T-cell (primary cell): ENCODE measurements at regions not wholly inside any gene's neighbourhood (a gene's known extent, or its start where the extent isn't known, plus 50 kb on each side); places are given as distances from the start of the nearest gene placed in this dataset.

Experiments
- ATAC-seq, 4 experiments: fragments of 200-7000 bp in 3 of 4; fragments of 150-1000 bp in 1 of 4; cut with Tn5 transposase; replicated peaks in 1 of 4; 1 replicate in 3 of 4; 2 replicates in 1 of 4; pipeline ENCODE4 v1.10.0; 2021; ENCODE audit warnings: moderate library complexity in 3 of 4, mild to moderate bottlenecking in 2 of 4, moderate number of reproducible peaks in 1 of 4
- CTCF ChIA-PET, 2 donors: fragments of 300-600 bp; sonication (Branson Sonifier 250); formaldehyde crosslinking; loops; one replicate each; lab custom pipeline; 2022; ENCODE audit warnings: antibody characterized with exemption in 2 of 2; lab: Charles Lee
- POLR2A ChIA-PET, 2 donors: fragments of 300-600 bp; sonication (Branson Sonifier 250); formaldehyde crosslinking; loops; one replicate each; lab custom pipeline; 2022; ENCODE audit warnings: antibody characterized with exemption in 2 of 2; lab: Charles Lee
- DNase-seq, 35 experiments: peaks; one replicate each; pipeline versions ENCODE4 v3.0.0 to v3.0.0-alpha.2; 2013 to 2023
- H3K27ac ChIP-seq: one replicate; pipeline ENCODE4 v1.5.1; 2013; ENCODE audit warnings: low read length
- H3K27me3 ChIP-seq, 2 experiments: replicated peaks in 1 of 2; 1 replicate in 1 of 2; 2 replicates in 1 of 2; pipeline versions ENCODE4 v1.6.1 to v1.7.0; 2013; ENCODE audit warnings: low read length in 1 of 2, mixed read lengths in 1 of 2; ENCODE audit not compliant: control insufficient read depth in 2 of 2, insufficient read depth in 2 of 2; ENCODE audit errors: extremely low read depth in 1 of 2
- H3K36me3 ChIP-seq, 2 donors: 1 replicate in 1 of 2; 2 replicates in 1 of 2; pipeline versions ENCODE4 v1.6.1 to v1.7.0; 2013; ENCODE audit warnings: low read length in 1 of 2; ENCODE audit not compliant: control insufficient read depth in 2 of 2, insufficient read depth in 1 of 2; ENCODE audit errors: extremely low read depth in 1 of 2
- H3K4me1 ChIP-seq, 2 experiments: 1 replicate in 1 of 2; 2 replicates in 1 of 2; pipeline versions ENCODE4 v1.6.1 to v1.7.0; 2013; ENCODE audit warnings: low read length in 2 of 2, mixed read lengths in 1 of 2; ENCODE audit not compliant: insufficient read depth in 2 of 2, control insufficient read depth in 1 of 2; ENCODE audit errors: extremely low read depth in 1 of 2
- H3K4me3 ChIP-seq, 2 donors: 1 replicate in 1 of 2; 2 replicates in 1 of 2; pipeline versions ENCODE4 v1.5.1 to v1.7.0; 2013; ENCODE audit warnings: mild to moderate bottlenecking in 2 of 2, low read length in 1 of 2, moderate library complexity in 1 of 2; ENCODE audit not compliant: control insufficient read depth in 1 of 2; ENCODE audit errors: extremely low read depth in 1 of 2
- H3K9me3 ChIP-seq: 2 replicates; pipeline ENCODE4 v1.7.0; 2013
- H3K27ac Mint-ChIP-seq, 2 donors: one replicate each; pipeline ENCODE4 v1.8.0; 2020 to 2021; ENCODE audit warnings: mild to moderate bottlenecking in 2 of 2, mixed read lengths in 2 of 2
- H3K27me3 Mint-ChIP-seq, 2 donors: one replicate each; pipeline ENCODE4 v1.8.0; 2021 to 2022; ENCODE audit warnings: mixed read lengths in 2 of 2
- H3K36me3 Mint-ChIP-seq: one replicate; pipeline ENCODE4 v1.8.0; 2021; ENCODE audit warnings: mixed read lengths
- H3K4me1 Mint-ChIP-seq, 3 donors: one replicate each; pipeline ENCODE4 v1.8.0; 2020 to 2022; ENCODE audit warnings: mixed read lengths in 3 of 3, mild to moderate bottlenecking in 1 of 3
- H3K4me3 Mint-ChIP-seq, 3 donors: one replicate each; pipeline ENCODE4 v1.8.0; 2020 to 2022; ENCODE audit warnings: mild to moderate bottlenecking in 3 of 3, mixed read lengths in 3 of 3, moderate library complexity in 3 of 3
- H3K9me3 Mint-ChIP-seq, 3 donors: one replicate each; pipeline ENCODE4 v1.8.0; 2020 to 2022; ENCODE audit warnings: mixed read lengths in 3 of 3
- WGBS: methylation state at CpG from one replicate; pipeline ENCODE4 v1.1.5; 2013; ENCODE audit warnings: missing lambda C conversion rate; ENCODE audit not compliant: insufficient coverage; 5-methylcytosine and 5-hydroxymethylcytosine counted together

DNA sequence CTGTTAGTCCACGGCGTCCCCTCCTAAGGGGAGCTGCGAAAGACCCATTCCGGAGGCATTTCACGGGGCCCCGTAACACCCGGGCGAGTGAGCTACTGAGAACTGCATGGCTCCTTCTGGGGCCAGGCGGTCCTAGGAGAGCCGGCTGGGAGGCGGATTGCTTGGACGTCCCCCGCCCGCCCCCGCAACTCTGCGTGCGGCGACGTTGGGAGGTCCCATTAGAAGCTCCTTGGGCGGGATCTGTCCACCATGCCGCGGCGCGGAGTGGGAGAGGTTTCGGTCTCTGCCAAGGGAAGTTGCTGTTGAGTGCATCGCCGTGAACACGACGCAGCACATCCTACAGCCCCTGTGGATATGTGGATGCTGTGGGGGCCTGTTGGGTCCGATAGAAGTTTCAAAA, 85.4 kb upstream of the IGFBP7 start:
- Histone ChIP-seq H3K4me3 (no peak overlapping the region), H3K36me3 (no peaks in the 10 kb centered on the region), H3K27me3 (peaks cover 12 to 17% of the 10 kb centered on the region in 2 experiments), H3K9me3 (no peaks in the 10 kb centered on the region), H3K4me1 (no peaks in the 10 kb centered on the region), H3K27ac (no peak overlapping the region)
- DNase-seq (no peak), ATAC-seq (no peak)
- Mint-ChIP-seq H3K27me3 (peaks cover 25 to 34% of the 10 kb centered on the region in 2 donors), H3K27ac (no peak overlapping the region), H3K4me3 (no peak overlapping the region), H3K9me3 (no peaks in the 10 kb centered on the region), H3K4me1 (peaks cover 0 to 2% (median 0%) of the 10 kb centered on the region in 3 donors), H3K36me3 (no peaks in the 10 kb centered on the region)
- 74% methylated on average over 18 of the region's 30 CpGs for WGBS
- POLR2A ChIA-PET = no interaction called here
- CTCF ChIA-PET = no interaction called here

DNA sequence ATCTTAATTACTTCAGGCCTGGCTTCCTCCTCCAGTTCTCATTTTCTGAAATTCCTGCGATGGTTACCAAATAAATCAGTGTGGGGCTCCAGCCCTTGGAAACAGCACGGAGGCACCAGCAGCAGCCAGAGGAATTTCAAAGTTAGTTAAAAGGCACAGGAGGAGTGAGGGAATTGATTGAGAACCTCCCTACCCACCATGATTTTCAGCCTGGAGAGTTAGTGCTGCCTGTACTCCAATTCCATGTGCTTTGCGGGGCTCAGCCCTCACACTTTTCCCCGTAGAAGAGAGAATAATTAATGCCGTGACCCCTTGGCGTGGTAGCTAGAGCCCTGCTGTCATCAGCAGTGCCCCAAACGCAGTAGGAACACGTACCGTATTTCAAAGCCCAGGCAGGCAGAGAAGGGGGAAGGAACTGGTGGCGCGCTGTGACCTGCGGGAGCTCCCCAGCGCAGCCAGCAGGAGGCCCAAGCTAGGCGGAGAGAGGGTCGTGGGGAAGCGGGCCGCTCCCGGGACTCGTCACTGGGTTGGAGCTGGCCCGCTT, 84.0 kb upstream of the IGFBP7 start:
- H3K4me1 Mint-ChIP-seq = peaks cover 0 to 2% (median 0%) of the 10 kb centered on the region in 3 donors
- Histone ChIP-seq H3K27me3 (peaks cover 12 to 17% of the 10 kb centered on the region in 2 experiments), H3K4me3 (no peak overlapping the region), H3K9me3 (no peaks in the 10 kb centered on the region), H3K36me3 (no peaks in the 10 kb centered on the region), H3K27ac (no peak overlapping the region), H3K4me1 (no peaks in the 10 kb centered on the region)
- H3K27me3 Mint-ChIP-seq = peaks cover 21 to 28% of the 10 kb centered on the region in 2 donors
- H3K36me3 Mint-ChIP-seq = no peaks in the 10 kb centered on the region
- CTCF ChIA-PET = interaction anchor here in 1 of 2 donors (0.7 kb wide), 1 partner anchor 106 kb away, joined by 7 read pairs; no protein-coding TSS in a partner anchor
- ATAC-seq (no peak), DNase-seq (no peak)
- POLR2A ChIA-PET = no interaction called here
- H3K4me3 Mint-ChIP-seq = peak overlapping the region in 1 of 3 donors; percentile 28
- no peak overlapping the region for H3K27ac Mint-ChIP-seq
- WGBS = 43% methylated on average over 12 of the region's 20 CpGs
- no peaks in the 10 kb centered on the region for H3K9me3 Mint-ChIP-seq

DNA sequence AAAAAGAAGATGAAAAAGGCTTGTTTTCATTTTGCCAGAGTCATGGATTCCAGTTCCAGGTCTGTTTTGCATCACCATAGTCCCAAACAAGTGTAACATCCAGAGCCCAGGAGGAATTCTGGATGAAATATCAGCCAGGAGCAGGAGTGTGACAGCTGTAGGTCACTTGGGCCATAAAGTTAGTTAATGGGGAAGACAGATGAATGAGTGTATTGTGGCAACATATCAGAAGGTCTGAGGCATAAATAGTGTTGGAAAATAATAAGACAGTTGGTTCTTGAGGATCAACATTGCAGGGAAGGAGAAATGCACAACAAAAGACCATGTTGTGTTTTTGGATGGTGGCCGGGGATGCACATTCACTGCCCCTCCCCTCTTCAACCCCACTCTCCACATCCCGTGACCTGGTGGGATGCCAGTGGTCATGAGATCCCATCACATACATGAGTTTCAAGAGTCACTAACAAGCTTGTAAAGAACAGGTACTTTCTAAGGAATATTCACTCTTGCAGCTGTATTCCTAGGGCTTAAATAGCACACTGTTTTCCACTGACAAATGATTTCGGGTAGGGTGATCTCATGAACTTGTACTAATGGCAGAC, 83.1 kb upstream of the IGFBP7 start:
- Mint-ChIP-seq H3K36me3 (no peaks in the 10 kb centered on the region), H3K27me3 (peaks cover 21 to 30% of the 10 kb centered on the region in 2 donors), H3K27ac (no peak overlapping the region), H3K9me3 (no peaks in the 10 kb centered on the region), H3K4me3 (no peak overlapping the region), H3K4me1 (peaks cover 0 to 2% (median 0%) of the 10 kb centered on the region in 3 donors)
- 100% methylated on average over 1 of the region's 3 CpGs for WGBS
- no peak overlapping the region for H3K27ac ChIP-seq
- CTCF ChIA-PET = no interaction called here
- POLR2A ChIA-PET = no interaction called here
- ATAC-seq (no peak), DNase-seq (no peak)
- peaks cover 12 to 17% of the 10 kb centered on the region in 2 experiments for H3K27me3 ChIP-seq
- H3K36me3 ChIP-seq = no peaks in the 10 kb centered on the region
- no peak overlapping the region for H3K4me3 ChIP-seq
- no peaks in the 10 kb centered on the region for H3K4me1 ChIP-seq
- H3K9me3 ChIP-seq = no peaks in the 10 kb centered on the region

DNA sequence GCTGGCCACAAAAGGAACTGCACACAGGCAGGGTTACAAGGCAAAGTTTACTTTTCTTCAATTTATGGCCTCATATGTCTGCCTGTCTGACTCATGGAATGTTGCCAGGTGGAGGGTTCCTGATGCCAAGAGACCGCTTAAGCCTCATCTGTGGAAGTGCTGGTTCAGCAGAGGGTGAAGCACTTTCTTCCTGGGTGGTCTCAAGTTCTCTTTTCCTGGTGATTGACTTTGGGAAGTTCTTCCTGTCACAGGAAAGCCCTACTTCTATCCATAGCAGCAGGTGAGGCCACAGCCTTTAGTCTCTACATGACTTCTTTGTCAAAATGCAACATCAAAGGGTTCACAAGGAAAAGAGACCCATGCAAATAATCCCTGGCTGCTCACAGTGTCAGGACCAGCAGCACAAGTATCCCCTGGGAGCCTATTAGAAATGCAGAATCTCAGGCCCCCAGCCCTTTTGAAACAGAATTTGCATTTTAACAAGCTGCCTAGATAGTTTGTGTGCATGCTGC, 81.4 kb upstream of the IGFBP7 start:
- CTCF ChIA-PET = interaction anchor here in 1 of 2 donors (1.5 kb wide), 1 partner anchor 9 kb away, joined by 3 read pairs; no protein-coding TSS in a partner anchor
- POLR2A ChIA-PET = no interaction called here
- Mint-ChIP-seq H3K27ac (no peak overlapping the region), H3K36me3 (no peaks in the 10 kb centered on the region), H3K4me3 (no peak overlapping the region), H3K4me1 (peaks cover 0 to 2% (median 0%) of the 10 kb centered on the region in 3 donors), H3K9me3 (no peaks in the 10 kb centered on the region), H3K27me3 (peaks cover 14 to 19% of the 10 kb centered on the region in 2 donors)
- DNase-seq = no peak
- no CpG with 5 or more reads among the region's 1 CpG for WGBS
- Histone ChIP-seq H3K36me3 (no peaks in the 10 kb centered on the region), H3K4me1 (no peaks in the 10 kb centered on the region), H3K27me3 (peaks cover 8 to 12% of the 10 kb centered on the region in 2 experiments), H3K27ac (no peak overlapping the region), H3K4me3 (no peak overlapping the region), H3K9me3 (no peaks in the 10 kb centered on the region)
- no peak for ATAC-seq

DNA sequence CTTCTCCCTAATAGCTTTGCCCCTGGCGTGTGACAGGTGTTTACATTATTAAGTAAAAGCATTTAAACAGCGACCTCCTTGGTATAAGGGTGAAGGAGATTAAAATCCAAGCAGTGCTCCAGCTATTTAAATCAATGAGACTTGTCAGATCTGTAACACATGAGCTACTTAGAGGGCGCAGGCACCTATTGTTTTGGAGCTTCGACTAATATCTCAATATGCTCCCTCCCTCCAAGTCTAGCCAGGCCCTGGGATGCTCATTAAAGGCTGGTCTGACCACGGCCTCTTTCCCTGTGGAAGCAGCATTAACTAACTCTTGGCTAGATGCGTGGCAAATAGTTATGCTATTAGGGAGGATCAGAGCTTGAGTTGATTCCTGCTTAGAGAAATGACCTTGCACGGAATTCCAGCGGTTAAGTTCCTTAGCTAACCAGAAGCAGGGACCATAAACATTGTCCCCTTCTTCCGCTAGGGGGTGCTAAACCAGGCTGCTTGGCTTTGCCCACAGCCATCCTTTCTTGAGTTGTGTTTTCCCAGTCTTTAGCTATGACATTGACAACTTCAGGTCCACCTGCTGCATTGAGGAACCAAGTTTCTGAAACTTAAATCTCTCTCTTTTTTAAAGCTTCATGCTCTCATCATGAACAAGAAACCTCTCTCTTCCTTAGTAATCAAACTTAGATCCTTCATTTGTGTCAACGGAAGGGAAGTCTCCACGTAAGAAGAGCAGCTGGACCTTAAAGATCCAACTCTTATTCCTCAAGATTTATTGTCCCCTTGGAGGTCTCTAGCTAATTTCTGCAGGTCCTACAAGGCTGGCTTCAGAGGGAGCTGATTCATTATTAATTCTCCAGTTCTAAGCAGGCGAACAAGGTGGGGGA, 80.7 kb upstream of the IGFBP7 start:
- ATAC-seq = no peak
- WGBS = 81% methylated on average over 5 of the region's 12 CpGs
- H3K27me3 Mint-ChIP-seq = peaks cover 12 to 18% of the 10 kb centered on the region in 2 donors

DNA sequence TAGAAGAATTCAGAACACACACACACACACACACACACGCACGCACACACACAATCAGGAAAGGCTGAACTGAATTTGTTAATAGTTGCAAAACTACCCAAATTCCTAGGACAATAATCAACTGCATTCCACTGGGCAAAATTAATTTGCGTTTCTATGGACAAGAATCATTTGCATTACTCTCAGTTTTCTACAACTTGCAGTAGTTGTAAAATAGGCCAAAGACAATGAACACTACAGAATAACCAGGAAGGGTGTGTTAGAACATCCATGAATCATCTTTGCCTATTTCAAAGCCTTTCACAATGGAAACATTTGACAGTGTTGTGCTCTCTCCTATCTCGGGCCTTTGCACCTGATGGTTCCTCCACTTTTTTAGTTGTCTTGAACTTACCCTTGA, 77.1 kb upstream of the IGFBP7 start:
- H3K4me1 Mint-ChIP-seq = no peaks in the 10 kb centered on the region
- no peak for DNase-seq
- no peak overlapping the region for H3K27ac ChIP-seq
- ChIA-PET CTCF (no interaction called here), POLR2A (no interaction called here)
- H3K4me3 ChIP-seq = no peak overlapping the region
- no peaks in the 10 kb centered on the region for H3K36me3 Mint-ChIP-seq
- no peaks in the 10 kb centered on the region for H3K9me3 ChIP-seq
- no peaks in the 10 kb centered on the region for H3K9me3 Mint-ChIP-seq
- H3K27me3 Mint-ChIP-seq = peaks cover 6 to 14% of the 10 kb centered on the region in 2 donors
- WGBS = 80% methylated on average over 1 of the region's 4 CpGs
- H3K4me1 ChIP-seq = no peaks in the 10 kb centered on the region
- no peaks in the 10 kb centered on the region for H3K36me3 ChIP-seq
- no peak for ATAC-seq
- H3K27ac Mint-ChIP-seq = no peak overlapping the region
- H3K4me3 Mint-ChIP-seq = no peak overlapping the region
- H3K27me3 ChIP-seq = peaks cover under 1 to 2% of the 10 kb centered on the region in 2 experiments

More for the DNA sequence above, 80.7 kb upstream of the IGFBP7 start:
- Mint-ChIP-seq H3K4me1 (peaks cover 0 to 2% (median 0%) of the 10 kb centered on the region in 3 donors), H3K36me3 (no peaks in the 10 kb centered on the region), H3K27ac (no peak overlapping the region), H3K4me3 (no peak overlapping the region), H3K9me3 (no peaks in the 10 kb centered on the region)
- Histone ChIP-seq H3K36me3 (no peaks in the 10 kb centered on the region), H3K27me3 (peaks cover 8 to 12% of the 10 kb centered on the region in 2 experiments), H3K27ac (no peak overlapping the region), H3K4me3 (no peak overlapping the region), H3K4me1 (no peaks in the 10 kb centered on the region), H3K9me3 (no peaks in the 10 kb centered on the region)
- DNase-seq = peak in 1 of 35 experiments; percentile 13
- ChIA-PET POLR2A (no interaction called here), CTCF (interaction anchor here in 1 of 2 donors (0.8 to 1.5 kb wide), 3 partner anchors 10 to 23 kb away, joined by 3 to 4 read pairs (median 3); no protein-coding TSS in a partner anchor)
